GM19324 (cell line): ENCODE measurements at regions not wholly inside any gene's neighbourhood (a gene's known extent, or its start where the extent isn't known, plus 50 kb on each side); places are given as distances from the start of the nearest gene placed in this dataset.
"Not testable (repeated sequence)": the region's sequence is repeated elsewhere in the genome, so short reads cannot be mapped to it uniquely, and the experiment has no call there.

ENCODE experiments used
- ATAC-seq: cut with Tn5 transposase; IDR thresholded peaks from one replicate; pipeline ENCODE4 v1.9.1; 2021; ENCODE audit warnings: mild to moderate bottlenecking, moderate library complexity; ENCODE audit not compliant: unreplicated experiment, low FRiP score

GRCh38 chr4:55028196-55028595 lies 97.2 kb downstream of the KDR start:
- no peak for ATAC-seq

GRCh38 chr4:55027596-55027995 lies 97.8 kb downstream of the KDR start:
- no peak for ATAC-seq

- not testable (repeated sequence) for ATAC-seq
These were observed 99.9 kb downstream of the KDR start for GRCh38 chr4:55025456-55025855.

GRCh38 chr4:55023030-55023429 lies 102.4 kb downstream of the KDR start:
- no peak for ATAC-seq

- ATAC-seq = no peak
These were observed 104.2 kb downstream of the KDR start for GRCh38 chr4:55021214-55021613.

- no peak for ATAC-seq
These were observed 105.3 kb downstream of the KDR start for GRCh38 chr4:55020131-55020530.

- ATAC-seq = no peak
These were observed 106.4 kb downstream of the KDR start for GRCh38 chr4:55018978-55019377.

- ATAC-seq = no peak
These were observed 106.9 kb downstream of the KDR start for GRCh38 chr4:55018521-55018920.

GRCh38 chr4:55017406-55017805 lies 108.0 kb downstream of the KDR start:
- ATAC-seq = no peak

- ATAC-seq = no peak
These were observed 109.3 kb downstream of the KDR start for GRCh38 chr4:55016131-55016530.

GRCh38 chr4:55014876-55015275 lies 110.5 kb downstream of the KDR start:
- ATAC-seq = no peak

GRCh38 chr4:55013431-55013955 lies 111.9 kb downstream of the KDR start:
- no peak for ATAC-seq

- no peak for ATAC-seq
These were observed 112.8 kb downstream of the KDR start for GRCh38 chr4:55012363-55013230.

- no peak for ATAC-seq
These were observed 113.6 kb downstream of the KDR start for GRCh38 chr4:55011761-55012160.

GRCh38 chr4:55010550-55010949 lies 114.8 kb downstream of the KDR start:
- ATAC-seq = no peak

- ATAC-seq = no peak
These were observed 117.0 kb downstream of the KDR start for GRCh38 chr4:55008166-55009056.

GRCh38 chr4:55005910-55006309 lies 119.5 kb downstream of the KDR start:
- no peak for ATAC-seq

GRCh38 chr4:55004831-55005230 lies 120.6 kb downstream of the KDR start:
- no peak for ATAC-seq

- ATAC-seq = no peak
These were observed 123.0 kb downstream of the KDR start for GRCh38 chr4:55002431-55002830.

GRCh38 chr4:55001538-55001937 lies 123.9 kb downstream of the KDR start:
- no peak for ATAC-seq

GRCh38 chr4:54999003-54999402 lies 126.4 kb downstream of the KDR start:
- ATAC-seq = no peak
